Activated B cell treated with CpG ODN at 0.5 μM for 24 hours (primary cell): ENCODE measurements at regions not wholly inside any gene's neighbourhood (a gene's known extent, or its start where the extent isn't known, plus 50 kb on each side); places are given as distances from the start of the nearest gene placed in this dataset.

Source experiments
- ATAC-seq: fragments of 200-7000 bp; cut with Tn5 transposase; one replicate; pipeline ENCODE4 v1.10.0; 2021; ENCODE audit warnings: low read depth, mild to moderate bottlenecking, moderate library complexity
- CTCF ChIA-PET: fragments of 350-600 bp; sonication (Branson Sonifier 250); formaldehyde crosslinking; loops from one replicate; lab custom pipeline; 2021; ENCODE audit warnings: antibody characterized with exemption; lab: Charles Lee
- POLR2A ChIA-PET: fragments of 350-600 bp; sonication (Branson Sonifier 250); formaldehyde crosslinking; loops from one replicate; lab custom pipeline; 2021; ENCODE audit warnings: antibody characterized with exemption; lab: Charles Lee
- DNase-seq: peaks from one replicate; pipeline ENCODE4 v3.0.0; 2022
- H3K27ac Mint-ChIP-seq: one replicate; pipeline ENCODE4 v1.8.0; 2020; ENCODE audit warnings: mixed read lengths
- H3K27me3 Mint-ChIP-seq: one replicate; pipeline ENCODE4 v1.8.0; 2021; ENCODE audit warnings: mixed read lengths
- H3K36me3 Mint-ChIP-seq: one replicate; pipeline ENCODE4 v1.8.0; 2021; ENCODE audit warnings: low read depth, mixed read lengths
- H3K4me1 Mint-ChIP-seq: one replicate; pipeline ENCODE4 v1.8.0; 2021; ENCODE audit warnings: mixed read lengths
- H3K4me3 Mint-ChIP-seq: one replicate; pipeline ENCODE4 v1.8.0; 2020; ENCODE audit warnings: mild to moderate bottlenecking, mixed read lengths
- H3K9me3 Mint-ChIP-seq: one replicate; pipeline ENCODE4 v1.8.0; 2020; ENCODE audit warnings: mixed read lengths
- intact Hi-C: fragments of 100-400 bp; cut with micrococcal nuclease; formaldehyde crosslinking; loops from one replicate; pipeline ENCODE4 v1.15.1; 2024
- TF ChIP-seq, protein P1 (sequence below): fragments of 200-600 bp; IDR thresholded peaks from one replicate; pipeline ENCODE4 v1.8.0; 2022; ENCODE audit warnings: antibody characterized with exemption, mild to moderate bottlenecking

DNA sequence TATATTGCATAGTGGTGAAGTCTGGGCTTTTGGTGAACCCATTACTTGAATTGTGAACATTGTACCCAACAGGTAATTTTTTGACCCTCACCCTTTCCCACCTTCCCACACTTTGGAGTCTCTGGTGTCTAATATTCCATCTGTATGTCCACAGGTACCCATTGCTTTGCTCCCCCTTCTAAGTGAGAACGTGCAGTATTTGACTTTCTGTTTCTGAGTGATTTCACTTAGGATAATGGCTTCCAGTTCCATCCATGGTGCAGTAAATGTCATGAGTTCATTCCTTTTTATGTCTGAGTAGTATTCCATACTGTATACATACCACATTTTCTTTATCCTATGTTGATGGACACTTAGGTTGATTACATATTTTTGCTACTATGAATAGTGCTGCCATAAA is 91.5 kb upstream of the KIF5B start:
- intact Hi-C loops = no loop called here
- Mint-ChIP-seq H3K9me3 (peaks cover 3% of the 10 kb centered on the region), H3K36me3 (no peaks in the 10 kb centered on the region), H3K27me3 (no peaks in the 10 kb centered on the region), H3K4me3 (no peak overlapping the region), H3K27ac (no peak overlapping the region), H3K4me1 (no peaks in the 10 kb centered on the region)
- DNase-seq (no peak), ATAC-seq (no peak)
- ChIA-PET CTCF (no interaction called here), POLR2A (interaction anchor here (0.7 kb wide), 2 partner anchors 311 to 1711 kb away, joined by 4 to 6 read pairs; no protein-coding TSS in a partner anchor)
- TF ChIP-seq, protein P1, sequence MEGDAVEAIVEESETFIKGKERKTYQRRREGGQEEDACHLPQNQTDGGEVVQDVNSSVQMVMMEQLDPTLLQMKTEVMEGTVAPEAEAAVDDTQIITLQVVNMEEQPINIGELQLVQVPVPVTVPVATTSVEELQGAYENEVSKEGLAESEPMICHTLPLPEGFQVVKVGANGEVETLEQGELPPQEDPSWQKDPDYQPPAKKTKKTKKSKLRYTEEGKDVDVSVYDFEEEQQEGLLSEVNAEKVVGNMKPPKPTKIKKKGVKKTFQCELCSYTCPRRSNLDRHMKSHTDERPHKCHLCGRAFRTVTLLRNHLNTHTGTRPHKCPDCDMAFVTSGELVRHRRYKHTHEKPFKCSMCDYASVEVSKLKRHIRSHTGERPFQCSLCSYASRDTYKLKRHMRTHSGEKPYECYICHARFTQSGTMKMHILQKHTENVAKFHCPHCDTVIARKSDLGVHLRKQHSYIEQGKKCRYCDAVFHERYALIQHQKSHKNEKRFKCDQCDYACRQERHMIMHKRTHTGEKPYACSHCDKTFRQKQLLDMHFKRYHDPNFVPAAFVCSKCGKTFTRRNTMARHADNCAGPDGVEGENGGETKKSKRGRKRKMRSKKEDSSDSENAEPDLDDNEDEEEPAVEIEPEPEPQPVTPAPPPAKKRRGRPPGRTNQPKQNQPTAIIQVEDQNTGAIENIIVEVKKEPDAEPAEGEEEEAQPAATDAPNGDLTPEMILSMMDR = no peak

DNA sequence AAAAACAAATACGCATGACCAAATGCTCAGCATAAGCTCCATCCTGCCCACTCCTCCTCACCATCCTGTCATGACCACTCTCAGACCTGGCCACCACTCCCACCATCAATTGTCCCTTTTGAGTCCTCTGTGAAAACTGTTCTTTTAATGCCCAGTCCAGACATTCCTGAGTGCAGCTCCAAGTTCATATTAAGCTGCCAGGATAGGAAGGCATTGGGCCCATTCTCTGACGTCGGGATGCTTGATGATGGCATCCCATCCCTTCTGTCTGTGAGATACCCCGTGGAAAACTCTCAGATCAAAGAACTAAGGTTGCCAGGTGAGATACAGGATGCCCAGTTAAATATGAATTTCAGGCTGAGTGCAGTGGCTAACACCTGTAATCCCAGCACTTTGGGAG is 89.9 kb upstream of the KIF5B start:
- no peak for DNase-seq
- no peaks in the 10 kb centered on the region for H3K36me3 Mint-ChIP-seq

DNA sequence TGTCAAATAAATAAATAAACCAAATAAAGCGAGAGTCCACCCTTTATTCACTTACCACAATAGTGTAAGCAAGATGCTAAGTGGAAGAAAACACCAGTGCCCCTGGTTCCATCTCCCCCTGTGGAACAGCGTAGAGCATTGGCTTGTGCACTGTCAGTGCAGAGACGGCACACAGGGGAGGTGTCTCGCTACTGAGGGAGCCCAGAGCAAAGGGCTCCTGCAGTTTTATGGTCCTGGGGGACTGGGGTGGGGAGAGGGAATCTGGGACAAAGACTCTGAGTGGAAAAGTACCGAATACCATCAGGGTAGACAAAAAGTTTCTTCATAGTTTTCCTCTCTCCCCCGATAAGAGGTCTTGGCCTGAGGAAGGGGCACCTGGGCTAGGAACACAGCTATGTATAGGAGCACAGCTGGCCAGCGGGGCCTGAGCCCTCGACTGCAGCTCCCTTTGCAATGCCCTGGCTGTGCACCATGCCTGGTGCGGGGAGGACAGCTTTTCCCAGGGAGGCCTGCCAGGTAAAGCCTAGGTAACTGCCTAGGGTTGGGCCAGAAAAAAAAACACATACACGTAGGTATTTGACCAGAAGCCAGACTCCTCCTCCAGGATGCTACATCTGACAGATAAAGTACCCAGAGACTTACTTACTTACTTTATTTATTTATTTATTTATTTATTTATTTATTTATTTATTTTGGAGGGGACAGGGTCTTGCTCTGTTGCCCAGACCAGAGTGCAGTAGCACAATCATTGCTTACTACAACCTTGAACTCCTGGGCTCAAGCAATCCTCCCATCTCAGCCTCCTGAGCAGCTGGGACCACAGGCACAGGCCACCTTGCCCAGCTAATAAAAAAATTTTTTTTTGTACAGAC is 88.8 kb upstream of the KIF5B start:
- Mint-ChIP-seq H3K36me3 (no peaks in the 10 kb centered on the region), H3K27ac (no peak overlapping the region), H3K4me1 (no peaks in the 10 kb centered on the region), H3K27me3 (no peaks in the 10 kb centered on the region), H3K9me3 (peaks cover 3% of the 10 kb centered on the region), H3K4me3 (no peak overlapping the region)
- TF ChIP-seq, protein P1 = no peak
- intact Hi-C loops = no loop called here
- ATAC-seq (no peak), DNase-seq (no peak)
- ChIA-PET POLR2A (no interaction called here), CTCF (no interaction called here)

More for the DNA sequence above, 89.9 kb upstream of the KIF5B start:
- POLR2A ChIA-PET = no interaction called here
- TF ChIP-seq, protein P1 = no peak
- no peaks in the 10 kb centered on the region for H3K4me1 Mint-ChIP-seq
- H3K27me3 Mint-ChIP-seq = no peaks in the 10 kb centered on the region
- H3K9me3 Mint-ChIP-seq = peaks cover 3% of the 10 kb centered on the region
- intact Hi-C loops = no loop called here
- no peak overlapping the region for H3K4me3 Mint-ChIP-seq
- ATAC-seq = no peak
- H3K27ac Mint-ChIP-seq = no peak overlapping the region
- CTCF ChIA-PET = no interaction called here

DNA sequence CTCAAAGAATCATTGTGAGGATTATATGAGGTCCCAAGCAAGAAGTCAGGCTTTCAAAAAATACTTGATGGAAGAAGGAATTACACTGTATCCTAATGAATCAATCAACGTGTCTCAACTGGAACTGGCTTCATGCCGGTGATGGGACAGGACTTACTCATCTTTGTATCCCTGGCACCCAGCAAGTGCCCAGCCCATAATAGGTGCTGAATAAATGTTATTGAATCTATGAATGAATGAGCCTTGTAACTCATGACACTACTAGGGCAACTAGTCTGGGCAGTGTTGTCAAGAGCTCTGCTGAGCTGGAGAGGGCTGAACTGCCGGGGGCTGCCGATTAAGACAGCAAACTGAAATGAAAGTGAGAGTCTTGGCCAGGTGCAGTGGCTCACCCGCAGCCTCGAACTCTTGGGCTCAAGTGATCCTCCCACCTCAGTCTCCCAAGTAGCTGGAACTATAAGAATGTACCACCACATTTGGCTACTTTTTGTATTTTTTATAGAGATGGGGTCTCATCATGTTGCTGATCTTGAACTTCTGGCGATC is 87.2 kb upstream of the KIF5B start:
- H3K9me3 Mint-ChIP-seq = peaks cover 3% of the 10 kb centered on the region
- no peaks in the 10 kb centered on the region for H3K36me3 Mint-ChIP-seq
- H3K4me3 Mint-ChIP-seq = no peak overlapping the region
- no peaks in the 10 kb centered on the region for H3K4me1 Mint-ChIP-seq
- intact Hi-C loops = no loop called here
- TF ChIP-seq, protein P1 = no peak
- no peak overlapping the region for H3K27ac Mint-ChIP-seq
- no peaks in the 10 kb centered on the region for H3K27me3 Mint-ChIP-seq
- ATAC-seq (no peak), DNase-seq (no peak)
- ChIA-PET POLR2A (no interaction called here), CTCF (no interaction called here)

DNA sequence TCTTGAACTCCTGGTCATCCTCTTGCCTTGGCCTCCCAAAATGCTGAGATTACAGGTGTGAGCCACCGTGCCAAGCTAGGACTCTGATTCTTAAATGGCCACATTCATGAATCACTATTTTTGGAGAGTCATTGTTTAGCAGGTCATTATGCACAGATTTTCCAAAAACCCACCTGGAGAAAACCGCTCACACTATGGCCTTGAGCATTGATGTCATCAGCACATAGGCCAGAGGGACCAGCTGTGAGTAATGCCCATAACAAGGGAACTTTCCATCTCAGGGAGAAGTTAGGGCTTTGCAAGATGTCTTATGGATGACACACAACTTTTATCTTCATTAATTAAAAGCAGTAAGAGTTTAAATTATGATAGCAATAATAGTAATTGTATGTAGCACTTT is 86.4 kb upstream of the KIF5B start:
- TF ChIP-seq, protein P1 = no peak
- ATAC-seq = no peak
- ChIA-PET POLR2A (no interaction called here), CTCF (no interaction called here)
- Mint-ChIP-seq H3K4me1 (no peaks in the 10 kb centered on the region), H3K27me3 (no peaks in the 10 kb centered on the region), H3K27ac (no peak overlapping the region), H3K36me3 (no peaks in the 10 kb centered on the region), H3K4me3 (no peak overlapping the region), H3K9me3 (no peaks in the 10 kb centered on the region)
- intact Hi-C loops = no loop called here
- DNase-seq = no peak
